ENCODE measurements at regions not wholly inside any gene's neighbourhood (a gene's known extent, or its start where the extent isn't known, plus 50 kb on each side); places are given as distances from the start of the nearest gene placed in this dataset.

- Histone ChIP-seq H3K36me3 (no peaks in the 10 kb centered on the region), H3K27me3 (peaks cover 0 to 42% of the 10 kb centered on the region in 2 donors), H3K9me3 (no peaks in the 10 kb centered on the region), H3K27ac (no peak overlapping the region), H3K4me1 (no peaks in the 10 kb centered on the region), H3K4me3 (no peak overlapping the region)
- ATAC-seq, result no peak
- DNase-seq, result no peak
- no peak for TF ChIP-seq CTCF (IDR thresholded peaks at IDR 0.05)
- intact Hi-C loops (cut with DNase I), result no loop called here
Measured at GRCh38 chr17:33695431-33695830, 402.3 kb upstream of the ASIC2 start.

GRCh38 chr17:33696102-33696501, 403.0 kb upstream of the ASIC2 start:
- intact Hi-C loops (cut with DNase I), result no loop called here
- no peaks in the 10 kb centered on the region for H3K4me1 ChIP-seq
- H3K36me3 ChIP-seq, result no peaks in the 10 kb centered on the region
- DNase-seq (no peak), ATAC-seq (no peak)
- no peaks in the 10 kb centered on the region for H3K9me3 ChIP-seq
- H3K27me3 ChIP-seq, result peaks cover 0 to 42% of the 10 kb centered on the region in 2 donors
- H3K27ac ChIP-seq, result no peak overlapping the region
- no peak overlapping the region for H3K4me3 ChIP-seq
- no peak for TF ChIP-seq CTCF (IDR thresholded peaks at IDR 0.05)

- ATAC-seq (no peak), DNase-seq (no peak)
- Histone ChIP-seq H3K9me3 (no peaks in the 10 kb centered on the region), H3K36me3 (no peaks in the 10 kb centered on the region), H3K27me3 (peaks cover 0 to 42% of the 10 kb centered on the region in 2 donors), H3K4me1 (no peaks in the 10 kb centered on the region), H3K4me3 (no peak overlapping the region), H3K27ac (no peak overlapping the region)
- TF ChIP-seq CTCF (IDR thresholded peaks at IDR 0.05), result no peak
- intact Hi-C loops (cut with DNase I), result no loop called here
Measured at GRCh38 chr17:33697557-33697956, 404.5 kb upstream of the ASIC2 start.

GRCh38 chr17:33701910-33702309, 408.8 kb upstream of the ASIC2 start:
- TF ChIP-seq CTCF (IDR thresholded peaks at IDR 0.05), result no peak
- no peak for ATAC-seq
- intact Hi-C loops (cut with DNase I), result no loop called here
- Histone ChIP-seq H3K4me3 (no peak overlapping the region), H3K27ac (no peak overlapping the region), H3K36me3 (no peaks in the 10 kb centered on the region), H3K4me1 (no peaks in the 10 kb centered on the region), H3K27me3 (peaks cover 0 to 19% of the 10 kb centered on the region in 2 donors), H3K9me3 (no peaks in the 10 kb centered on the region)
- no peak for DNase-seq

GRCh38 chr17:33704856-33705255, 411.8 kb upstream of the ASIC2 start:
- intact Hi-C loops (cut with DNase I), result no loop called here
- H3K36me3 ChIP-seq, result no peaks in the 10 kb centered on the region
- no peak overlapping the region for H3K27ac ChIP-seq
- ATAC-seq (no peak), DNase-seq (no peak)
- no peaks in the 10 kb centered on the region for H3K9me3 ChIP-seq
- no peaks in the 10 kb centered on the region for H3K4me1 ChIP-seq
- no peak overlapping the region for H3K4me3 ChIP-seq
- H3K27me3 ChIP-seq, result no peaks in the 10 kb centered on the region
- no peak for TF ChIP-seq CTCF (IDR thresholded peaks at IDR 0.05)

Measured in left lung (tissue), 4 donors.